Stimulated activated CD8-positive, alpha-beta memory T cell treated with anti-CD3 and anti-CD28 coated beads, Interleukin-15, amount 100 ng/mL, for 1 hour (primary cell): ENCODE measurements at regions not wholly inside any gene's neighbourhood (a gene's known extent, or its start where the extent isn't known, plus 50 kb on each side); places are given as distances from the start of the nearest gene placed in this dataset.
"Not testable (repeated sequence)": the region's sequence is repeated elsewhere in the genome, so short reads cannot be mapped to it uniquely, and the experiment has no call there.

Experiments
- DNase-seq: peaks from one replicate; pipeline ENCODE4 v3.0.0-alpha.2; 2020; ENCODE audit warnings: low read depth

DNA sequence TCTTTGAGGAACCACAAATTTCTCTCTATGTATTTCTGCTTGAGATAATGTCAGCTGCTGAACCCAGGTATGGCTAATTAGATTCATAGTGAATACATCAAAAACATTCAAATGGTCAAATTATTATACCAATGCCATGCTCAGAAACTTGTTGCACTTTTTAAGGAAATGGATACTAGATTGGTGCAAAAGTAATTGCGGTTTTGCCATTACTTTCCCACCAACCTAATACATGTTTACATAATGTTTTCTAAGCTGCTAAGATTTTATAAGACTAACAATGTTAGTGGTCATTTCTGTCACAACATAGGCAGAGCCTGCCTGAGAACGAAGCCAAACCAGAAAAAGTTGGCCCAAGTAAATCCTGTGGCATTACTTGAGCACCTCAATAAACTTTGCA is 568.2 kb upstream of the LRATD1 start:
- no peak for DNase-seq

DNA sequence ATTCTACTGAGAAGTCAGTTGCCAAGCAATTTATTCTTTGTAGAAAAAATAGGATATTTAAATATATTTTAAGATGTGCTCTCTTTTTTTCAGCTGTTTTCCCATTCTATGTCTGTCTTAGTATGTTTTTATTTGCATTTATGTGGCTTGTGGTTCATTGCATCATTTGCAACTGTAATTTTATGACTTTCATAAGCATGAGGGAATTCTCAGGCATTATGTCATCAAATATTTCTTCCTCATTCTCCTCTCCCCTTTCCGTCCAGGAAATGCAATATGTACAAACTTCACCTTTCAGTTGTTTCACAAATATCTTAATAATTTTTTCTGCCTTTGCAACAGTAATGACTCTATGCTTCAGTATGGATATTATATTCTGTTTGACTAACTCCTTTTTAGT is 560.2 kb upstream of the LRATD1 start:
- no peak for DNase-seq

DNA sequence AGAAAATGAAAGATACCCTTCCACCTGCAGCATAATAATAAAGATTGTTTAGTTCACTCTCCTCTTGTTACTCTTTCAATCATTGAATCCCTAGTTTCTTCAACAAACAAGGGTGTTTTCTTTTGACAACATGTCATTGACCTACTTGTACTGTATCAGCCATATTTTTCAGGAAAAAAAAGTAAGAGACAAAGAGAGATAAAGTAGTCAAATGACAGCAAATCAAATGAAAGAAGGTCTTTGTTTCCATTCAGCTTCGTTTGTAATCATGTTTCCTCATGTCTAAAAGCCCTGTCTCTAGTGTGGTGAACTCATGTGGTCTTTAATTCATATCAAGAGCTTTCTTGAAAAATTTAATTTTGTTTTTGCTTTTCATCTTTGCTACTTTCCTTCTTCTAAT is 557.8 kb upstream of the LRATD1 start:
- DNase-seq, result no peak

GRCh38 chr2:14079576-14079975 is 552.9 kb upstream of the LRATD1 start:
- DNase-seq, result no peak

DNA sequence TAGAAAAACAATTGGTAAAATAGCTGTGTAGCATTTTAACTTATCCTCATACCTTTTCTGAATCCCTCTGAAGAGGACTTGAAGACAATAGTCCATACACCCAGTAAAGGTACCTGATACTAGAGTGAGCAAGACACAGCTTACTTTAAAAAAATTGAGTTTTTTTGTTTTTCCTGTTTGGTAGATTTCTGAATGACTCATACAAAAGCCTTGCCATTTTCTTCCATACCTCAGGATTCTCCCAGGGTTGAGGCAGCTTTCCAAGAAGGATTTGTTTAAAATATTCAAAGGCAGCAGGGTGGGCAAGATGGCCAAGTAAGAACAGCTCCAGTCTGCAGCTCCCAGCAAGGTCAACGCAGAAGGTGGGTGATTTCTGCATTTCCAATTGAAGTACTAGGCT is 551.0 kb upstream of the LRATD1 start:
- DNase-seq, result no peak

DNA sequence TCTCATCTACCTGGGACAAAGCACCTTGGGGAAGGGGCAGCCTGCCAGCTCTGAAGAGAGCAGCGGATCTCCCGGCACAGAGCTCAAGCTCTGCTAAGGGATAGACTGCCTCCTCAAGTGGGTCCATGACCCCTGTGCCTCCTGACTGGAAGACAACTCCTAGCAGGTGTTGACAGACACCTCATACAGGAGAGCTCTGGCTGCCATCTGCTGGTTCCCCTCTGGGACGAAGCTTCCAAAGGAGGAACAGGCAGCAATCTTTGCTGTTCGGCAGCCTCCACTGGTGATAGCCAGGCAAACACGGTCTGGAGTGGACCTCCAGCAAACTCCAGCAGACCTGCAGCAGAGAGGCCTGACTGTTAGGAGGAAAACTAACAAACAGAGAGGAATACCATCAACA is 549.9 kb upstream of the LRATD1 start:
- no peak for DNase-seq

- no peak for DNase-seq
Measured at GRCh38 chr2:14094592-14094991, 537.9 kb upstream of the LRATD1 start.

DNA sequence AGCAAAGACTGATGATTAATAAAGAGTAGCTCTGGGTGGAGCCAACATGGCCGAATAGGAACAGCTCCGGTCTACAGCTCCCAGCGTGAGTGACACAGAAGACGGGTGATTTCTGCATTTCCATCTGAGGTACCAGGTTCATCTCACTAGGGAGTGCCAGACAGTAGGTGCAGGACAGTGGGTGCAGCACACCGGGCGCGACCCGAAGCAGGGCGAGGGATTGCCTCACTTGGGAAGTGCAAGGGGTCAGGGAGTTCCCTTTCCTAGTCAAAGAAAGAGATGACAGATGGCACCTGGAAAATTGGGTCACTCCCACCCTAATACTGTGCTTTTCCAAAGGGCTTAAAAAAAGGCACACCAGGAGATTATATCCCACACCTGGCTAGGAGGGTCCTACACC is 533.4 kb upstream of the LRATD1 start:
- not testable (repeated sequence) for DNase-seq

DNA sequence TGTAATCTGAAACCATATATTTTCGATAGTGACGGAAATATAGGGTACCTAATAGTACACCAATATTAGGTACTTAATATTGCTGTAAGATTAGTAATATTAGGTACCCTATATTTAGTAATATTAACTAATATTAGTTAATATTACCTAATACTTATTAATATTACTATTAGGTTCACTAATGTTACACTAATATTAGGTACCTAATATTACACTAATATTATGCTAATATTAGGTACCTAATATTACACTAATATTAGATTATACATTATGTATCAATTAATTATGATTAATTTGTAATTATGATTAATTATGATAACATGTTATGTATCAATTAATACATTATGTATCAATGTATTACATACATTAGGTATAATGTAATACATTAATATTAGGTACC is 518.2 kb upstream of the LRATD1 start:
- DNase-seq, result no peak

DNA sequence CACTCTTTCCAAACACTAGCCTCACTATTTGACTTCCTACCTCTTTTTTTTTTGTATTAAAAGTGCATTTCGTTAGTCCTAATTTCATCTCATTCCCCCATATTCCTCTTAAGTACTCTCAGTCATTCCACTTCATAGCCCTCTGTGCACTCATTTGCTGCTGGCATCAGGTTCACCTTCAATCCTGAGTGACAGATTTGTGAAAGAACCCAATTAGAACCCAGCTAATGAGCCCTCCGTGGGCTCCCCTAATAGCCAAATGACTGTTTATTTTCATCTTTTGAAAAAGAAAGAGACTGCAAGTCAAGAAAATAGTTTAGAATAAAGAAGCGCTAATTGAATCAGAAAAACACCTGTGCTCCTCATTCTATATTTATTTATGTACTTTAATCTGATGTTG is 512.1 kb upstream of the LRATD1 start:
- DNase-seq, result no peak

- no peak for DNase-seq
Measured at GRCh38 chr2:14123436-14124103, 508.9 kb upstream of the LRATD1 start.

GRCh38 chr2:14125624-14126293 is 506.8 kb upstream of the LRATD1 start:
- DNase-seq, result no peak

- DNase-seq, result no peak
Measured at GRCh38 chr2:14126846-14127245, 505.7 kb upstream of the LRATD1 start.

GRCh38 chr2:14127765-14128164 is 504.8 kb upstream of the LRATD1 start:
- no peak for DNase-seq

DNA sequence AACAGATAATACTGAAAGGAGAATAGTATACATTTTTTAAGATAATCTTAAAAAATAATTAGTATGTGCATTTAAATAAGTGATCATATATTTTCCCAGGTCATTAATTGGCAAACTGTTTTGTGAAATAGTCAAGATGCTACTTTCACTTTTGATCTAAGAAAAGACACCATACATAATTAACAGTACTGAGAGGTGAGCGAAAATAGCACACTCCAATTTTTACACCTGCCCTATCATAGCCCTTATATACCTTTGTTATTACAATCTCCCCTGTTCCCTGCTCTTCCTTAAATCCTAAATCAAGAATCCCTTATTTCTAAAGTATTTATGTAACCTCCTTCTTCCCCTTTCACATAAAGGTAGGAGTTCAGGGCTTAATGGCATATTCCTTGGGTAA is 500.1 kb upstream of the LRATD1 start:
- no peak for DNase-seq

DNA sequence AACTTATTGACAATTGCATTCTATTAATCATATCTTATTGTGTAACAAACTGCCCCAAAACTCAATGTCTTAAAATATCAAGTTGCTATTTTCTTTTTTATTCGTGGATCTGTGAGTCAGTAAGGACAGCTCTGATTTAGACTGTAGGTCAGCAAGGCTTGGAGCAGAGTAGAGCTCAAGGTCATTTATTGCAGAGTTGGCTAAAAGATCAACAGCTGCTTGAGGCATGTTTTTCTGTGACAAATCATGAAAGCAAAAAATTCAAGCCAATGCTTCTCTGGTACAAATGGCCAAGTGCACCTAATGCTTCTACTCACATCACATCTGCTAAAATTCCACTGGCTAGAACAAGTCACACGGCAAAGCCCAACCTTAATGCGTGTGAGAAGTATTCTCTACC is 497.7 kb upstream of the LRATD1 start:
- no peak for DNase-seq

GRCh38 chr2:14136030-14136429 is 496.5 kb upstream of the LRATD1 start:
- no peak for DNase-seq

GRCh38 chr2:14137643-14138042 is 494.9 kb upstream of the LRATD1 start:
- no peak for DNase-seq

- DNase-seq, result no peak
Measured at GRCh38 chr2:14140009-14140550, 492.4 kb upstream of the LRATD1 start.

DNA sequence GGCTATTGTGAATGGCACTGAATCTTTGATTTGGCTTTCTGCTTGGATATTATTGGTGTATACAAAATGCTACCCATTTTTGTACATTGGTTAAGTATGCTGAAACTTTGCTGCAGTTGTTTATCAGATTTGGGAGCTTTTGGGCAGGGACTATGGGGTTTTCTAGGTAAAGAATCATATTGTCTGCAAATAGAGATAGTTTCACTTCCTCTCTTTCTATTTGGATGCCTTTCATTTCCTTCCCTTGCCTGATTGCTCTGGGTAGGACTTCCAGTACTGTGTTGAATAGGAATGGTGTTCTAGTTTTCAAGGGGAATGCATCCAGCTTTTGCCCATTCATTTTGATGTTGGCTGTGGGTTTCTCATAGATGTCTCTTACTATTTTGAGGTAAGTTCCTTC is 489.1 kb upstream of the LRATD1 start:
- DNase-seq, result no peak

GRCh38 chr2:14148216-14148615 is 484.3 kb upstream of the LRATD1 start:
- DNase-seq, result no peak

GRCh38 chr2:14157816-14158215 is 474.7 kb upstream of the LRATD1 start:
- no peak for DNase-seq

DNA sequence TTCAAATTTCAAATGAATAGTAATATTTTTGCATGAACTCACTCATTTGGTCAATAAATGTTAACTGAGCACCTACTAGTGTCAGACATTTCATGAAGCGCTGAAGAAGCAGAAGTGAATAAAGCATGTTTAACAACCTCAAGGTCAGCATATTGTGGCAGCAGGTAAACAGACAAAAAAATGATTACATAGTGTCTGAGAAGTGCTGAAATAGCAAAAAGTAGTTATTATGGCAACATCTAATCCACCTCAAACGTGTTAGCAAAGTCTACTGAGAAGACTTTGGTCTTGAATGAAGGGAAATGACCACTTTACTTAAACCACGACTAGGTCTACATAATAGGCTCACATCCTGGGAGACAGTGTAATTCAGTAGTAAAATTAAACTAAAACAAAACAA is 452.2 kb upstream of the LRATD1 start:
- DNase-seq, result no peak
